HEK293 (cell line): ENCODE measurements at regions not wholly inside any gene's neighbourhood (a gene's known extent, or its start where the extent isn't known, plus 50 kb on each side); places are given as distances from the start of the nearest gene placed in this dataset.

Source experiments
- CTCF ChIA-PET: fragments of 350-600 bp; formaldehyde crosslinking; extraction: SDS; loops from one replicate; lab custom pipeline; 2021; ENCODE audit warnings: antibody characterized with exemption; lab: Yijun Ruan, JAX
- POLR2A ChIA-PET: fragments of 300-600 bp; formaldehyde crosslinking; extraction: SDS; loops from one replicate; lab custom pipeline; 2020; ENCODE audit warnings: antibody characterized with exemption, inconsistent platforms; lab: Yijun Ruan, JAX
- H3K27ac ChIP-seq: fragments of 200-500 bp; sonication (Bioruptor generic); 2 replicates; pipeline ENCODE4 v1.5.1; 2014; ENCODE audit warnings: low read depth, low read length, control low read depth, inconsistent platforms; ENCODE audit errors: extremely low read depth
- H3K36me3 ChIP-seq, 2 experiments: fragments of 200-500 bp in 1 of 2; sonication (Bioruptor generic) in 1 of 2; 1 replicate in 1 of 2; 2 replicates in 1 of 2; pipeline ENCODE4 v1.5.1; 2014 to 2017; ENCODE audit warnings: inconsistent platforms in 2 of 2, low read length in 2 of 2; ENCODE audit not compliant: control insufficient read depth in 2 of 2, insufficient read depth in 1 of 2
- H3K4me1 ChIP-seq: fragments of 200-500 bp; sonication (Bioruptor generic); 2 replicates; pipeline ENCODE4 v1.5.1; 2014; ENCODE audit warnings: mild to moderate bottlenecking, low read length, inconsistent platforms; ENCODE audit not compliant: control insufficient read depth, insufficient read depth
- H3K4me3 ChIP-seq: 2 replicates; pipeline ENCODE4 v1.5.1; 2011; ENCODE audit warnings: low read depth, mild to moderate bottlenecking, control low read depth, low read length, moderate library complexity
- H3K9me3 ChIP-seq: fragments of 200-500 bp; sonication (Bioruptor generic); 2 replicates; pipeline ENCODE4 v1.5.1; 2014; ENCODE audit warnings: low read depth, low read length, inconsistent platforms; ENCODE audit not compliant: control insufficient read depth, insufficient read depth
- GLI4 ChIP-seq: fragments of 450-650 bp; formaldehyde crosslinking; IDR thresholded peaks from 2 replicates; pipeline ENCODE4 v1.5.1; 2016; ENCODE audit warnings: missing biosample characterization, missing genetic modification characterization
- GLIS1 ChIP-seq: fragments of 450-650 bp; formaldehyde crosslinking; IDR thresholded peaks from 2 replicates; pipeline ENCODE4 v1.5.1; 2016; ENCODE audit warnings: missing biosample characterization, missing genetic modification characterization
- INSM2 ChIP-seq: fragments of 450-650 bp; formaldehyde crosslinking; IDR thresholded peaks from 2 replicates; pipeline ENCODE4 v1.5.1; 2016; ENCODE audit warnings: missing biosample characterization, missing genetic modification characterization
- REPIN1 ChIP-seq: fragments of 450-650 bp; formaldehyde crosslinking; IDR thresholded peaks from 2 replicates; pipeline ENCODE4 v1.5.1; 2017; ENCODE audit warnings: missing biosample characterization, missing genetic modification characterization, low read depth
- TSHZ1 ChIP-seq: fragments of 450-650 bp; formaldehyde crosslinking; IDR thresholded peaks from 2 replicates; pipeline ENCODE4 v1.5.1; 2016; ENCODE audit warnings: missing biosample characterization, missing genetic modification characterization, borderline replicate concordance
- ZBTB20 ChIP-seq: fragments of 450-650 bp; formaldehyde crosslinking; IDR thresholded peaks from 2 replicates; pipeline ENCODE4 v1.5.1; 2016; ENCODE audit warnings: missing biosample characterization, missing genetic modification characterization
- ZBTB21 ChIP-seq: fragments of 450-650 bp; formaldehyde crosslinking; IDR thresholded peaks from 2 replicates; pipeline ENCODE4 v1.5.1; 2017; ENCODE audit warnings: missing biosample characterization, missing genetic modification characterization
- ZBTB8A ChIP-seq: fragments of 450-650 bp; formaldehyde crosslinking; IDR thresholded peaks from 2 replicates; pipeline ENCODE4 v1.5.1; 2016; ENCODE audit warnings: missing biosample characterization, missing genetic modification characterization
- ZFP3 ChIP-seq: fragments of 450-650 bp; formaldehyde crosslinking; IDR thresholded peaks from 2 replicates; pipeline ENCODE4 v1.5.1; 2016; ENCODE audit warnings: low read depth, missing biosample characterization, missing genetic modification characterization
- ZNF132 ChIP-seq: fragments of 450-650 bp; formaldehyde crosslinking; IDR thresholded peaks from 2 replicates; pipeline ENCODE4 v1.5.1; 2017; ENCODE audit warnings: missing biosample characterization, missing genetic modification characterization, borderline replicate concordance
- ZNF473 ChIP-seq: fragments of 450-650 bp; formaldehyde crosslinking; IDR thresholded peaks from 2 replicates; pipeline ENCODE4 v1.5.1; 2017; ENCODE audit warnings: missing biosample characterization, missing genetic modification characterization
- ZNF558 ChIP-seq: fragments of 450-650 bp; formaldehyde crosslinking; IDR thresholded peaks from 2 replicates; pipeline ENCODE4 v1.5.1; 2016; ENCODE audit warnings: missing biosample characterization, missing genetic modification characterization
- ZNF610 ChIP-seq: fragments of 450-650 bp; formaldehyde crosslinking; IDR thresholded peaks from 2 replicates; pipeline ENCODE4 v1.5.1; 2016; ENCODE audit warnings: missing biosample characterization, missing genetic modification characterization, borderline replicate concordance
- ZNF621 ChIP-seq: fragments of 450-650 bp; formaldehyde crosslinking; IDR thresholded peaks from 2 replicates; pipeline ENCODE4 v1.5.1; 2017; ENCODE audit warnings: missing biosample characterization, missing genetic modification characterization
- ZNF658 ChIP-seq: fragments of 450-650 bp; formaldehyde crosslinking; IDR thresholded peaks from 2 replicates; pipeline ENCODE4; 2016; ENCODE audit warnings: missing biosample characterization, missing genetic modification characterization
- ZNF670 ChIP-seq: fragments of 450-650 bp; formaldehyde crosslinking; IDR thresholded peaks from 2 replicates; pipeline ENCODE4 v1.5.1; 2016; ENCODE audit warnings: missing biosample characterization, missing genetic modification characterization, low read depth
- ZNF677 ChIP-seq: fragments of 450-650 bp; IDR thresholded peaks from 2 replicates; pipeline ENCODE4 v1.5.0; 2018; ENCODE audit warnings: missing biosample characterization, mild to moderate bottlenecking, missing genetic modification characterization, moderate library complexity
- ZNF704 ChIP-seq: fragments of 450-650 bp; formaldehyde crosslinking; IDR thresholded peaks from 2 replicates; pipeline ENCODE4 v1.5.1; 2016; ENCODE audit warnings: missing biosample characterization, missing genetic modification characterization
- TF ChIP-seq, protein P1 (sequence below): fragments of 450-650 bp; IDR thresholded peaks from 2 replicates; pipeline ENCODE4 v1.5.1; 2018; ENCODE audit warnings: missing biosample characterization, missing genetic modification characterization
- TF ChIP-seq, protein P2 (sequence below): fragments of 450-650 bp; formaldehyde crosslinking; IDR thresholded peaks from 2 replicates; pipeline ENCODE4 v1.5.1; 2016; ENCODE audit warnings: missing biosample characterization, missing genetic modification characterization

- TF ChIP-seq ZNF704 (tag by site-specific recombination): no peak
- no peak for TF ChIP-seq ZNF473 (tag by site-specific recombination)
- TF ChIP-seq ZNF670 (tag by site-specific recombination): no peak
- no peak for TF ChIP-seq ZNF677 (tag by site-specific recombination)
- TF ChIP-seq ZNF621: no peak
- no peak for TF ChIP-seq ZFP3 (tag by site-specific recombination)
- no peak for TF ChIP-seq ZNF558
- no peak for TF ChIP-seq ZNF658
- no peak for TF ChIP-seq ZNF132 (tag by site-specific recombination)
- TF ChIP-seq, all 188 proteins: peak for 0
- ChIA-PET CTCF (no interaction called here), POLR2A (no interaction called here)
- Histone ChIP-seq H3K36me3 (no peaks in the 10 kb centered on the region), H3K27ac (no peak overlapping the region), H3K4me1 (no peaks in the 10 kb centered on the region), H3K4me3 (no peak overlapping the region), H3K9me3 (no peaks in the 10 kb centered on the region)
These were observed 284.2 kb upstream of the CHD6 start for GRCh38 chr20:41902346-41902745.

DNA sequence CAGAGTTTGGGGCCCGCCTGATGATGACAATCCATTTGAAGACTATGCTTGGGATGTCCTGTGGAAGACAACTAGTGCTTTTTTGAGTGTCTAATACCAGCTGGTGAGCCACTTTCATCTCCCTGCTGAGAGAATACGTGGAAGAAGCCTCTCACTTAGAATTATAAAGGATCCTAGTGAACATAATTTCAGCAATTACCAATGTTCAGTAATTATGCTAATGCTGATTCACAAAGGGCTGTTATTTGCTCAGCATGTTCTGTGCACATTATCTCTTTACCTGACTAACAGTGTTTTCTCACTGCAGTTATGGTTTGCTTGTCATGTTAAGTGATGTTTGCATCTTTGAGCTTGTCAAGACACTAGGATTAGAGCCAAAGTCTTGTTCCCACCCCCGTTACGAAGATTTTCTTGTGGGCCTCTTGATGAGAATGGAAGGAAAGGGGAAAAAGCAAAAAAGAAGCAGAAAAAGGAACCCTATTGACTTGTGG, 282.1 kb upstream of the CHD6 start:
- POLR2A ChIA-PET: no interaction called here
- TF ChIP-seq ZBTB20 (no peak), REPIN1 (tag by site-specific recombination) (no peak)
- Histone ChIP-seq H3K36me3 (no peaks in the 10 kb centered on the region), H3K27ac (no peak overlapping the region), H3K4me1 (no peaks in the 10 kb centered on the region), H3K9me3 (no peaks in the 10 kb centered on the region), H3K4me3 (no peak overlapping the region)
- CTCF ChIA-PET: interaction anchor here (0.6 to 0.7 kb wide), 2 partner anchors 85 to 765 kb away, joined by 3 to 6 read pairs; no protein-coding TSS in a partner anchor

GRCh38 chr20:41897708-41898107, 279.5 kb upstream of the CHD6 start:
- Histone ChIP-seq H3K36me3 (no peaks in the 10 kb centered on the region), H3K4me3 (no peak overlapping the region), H3K4me1 (no peaks in the 10 kb centered on the region), H3K27ac (no peak overlapping the region), H3K9me3 (no peaks in the 10 kb centered on the region)
- ChIA-PET POLR2A (no interaction called here), CTCF (no interaction called here)
- TF ChIP-seq GLI4 (tag by site-specific recombination): no peak
- no peak for TF ChIP-seq GLIS1 (tag by site-specific recombination)
- TF ChIP-seq ZNF610 (tag by site-specific recombination): no peak
- TF ChIP-seq, protein P1, sequence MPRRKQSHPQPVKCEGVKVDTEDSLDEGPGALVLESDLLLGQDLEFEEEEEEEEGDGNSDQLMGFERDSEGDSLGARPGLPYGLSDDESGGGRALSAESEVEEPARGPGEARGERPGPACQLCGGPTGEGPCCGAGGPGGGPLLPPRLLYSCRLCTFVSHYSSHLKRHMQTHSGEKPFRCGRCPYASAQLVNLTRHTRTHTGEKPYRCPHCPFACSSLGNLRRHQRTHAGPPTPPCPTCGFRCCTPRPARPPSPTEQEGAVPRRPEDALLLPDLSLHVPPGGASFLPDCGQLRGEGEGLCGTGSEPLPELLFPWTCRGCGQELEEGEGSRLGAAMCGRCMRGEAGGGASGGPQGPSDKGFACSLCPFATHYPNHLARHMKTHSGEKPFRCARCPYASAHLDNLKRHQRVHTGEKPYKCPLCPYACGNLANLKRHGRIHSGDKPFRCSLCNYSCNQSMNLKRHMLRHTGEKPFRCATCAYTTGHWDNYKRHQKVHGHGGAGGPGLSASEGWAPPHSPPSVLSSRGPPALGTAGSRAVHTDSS (tag by site-specific recombination): no peak
- TF ChIP-seq ZBTB20: no peak
- TF ChIP-seq ZBTB21 (tag by site-specific recombination): no peak
- no peak for TF ChIP-seq TSHZ1 (tag by site-specific recombination)
- TF ChIP-seq ZBTB8A (tag by site-specific recombination): no peak
- TF ChIP-seq, protein P2, sequence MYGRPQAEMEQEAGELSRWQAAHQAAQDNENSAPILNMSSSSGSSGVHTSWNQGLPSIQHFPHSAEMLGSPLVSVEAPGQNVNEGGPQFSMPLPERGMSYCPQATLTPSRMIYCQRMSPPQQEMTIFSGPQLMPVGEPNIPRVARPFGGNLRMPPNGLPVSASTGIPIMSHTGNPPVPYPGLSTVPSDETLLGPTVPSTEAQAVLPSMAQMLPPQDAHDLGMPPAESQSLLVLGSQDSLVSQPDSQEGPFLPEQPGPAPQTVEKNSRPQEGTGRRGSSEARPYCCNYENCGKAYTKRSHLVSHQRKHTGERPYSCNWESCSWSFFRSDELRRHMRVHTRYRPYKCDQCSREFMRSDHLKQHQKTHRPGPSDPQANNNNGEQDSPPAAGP: no peak
- no peak for TF ChIP-seq INSM2
